Right atrium auricular region (tissue), 2 donors: ENCODE measurements at regions not wholly inside any gene's neighbourhood (a gene's known extent, or its start where the extent isn't known, plus 50 kb on each side); places are given as distances from the start of the nearest gene placed in this dataset.

ENCODE experiments used
- DNase-seq: peaks from one replicate; pipeline ENCODE4 v3.0.0-alpha.2; 2019; ENCODE audit warnings: low spot score
- H3K27ac ChIP-seq, 2 donors: fragments of 200-600 bp; sonication (generic); 1 replicate in 1 of 2; 2 replicates in 1 of 2; pipeline ENCODE4 v1.5.1; 2016 to 2019
- H3K27me3 ChIP-seq, 2 donors: fragments of 200-600 bp; sonication (generic); one replicate each; pipeline versions ENCODE4 v1.5.1 to v1.6.0; 2017 to 2019
- H3K36me3 ChIP-seq: fragments of 200-600 bp; sonication (generic); one replicate; pipeline ENCODE4 v1.5.1; 2016
- H3K4me1 ChIP-seq, 2 donors: fragments of 200-600 bp; sonication (generic); one replicate each; pipeline versions ENCODE4 v1.5.1 to v1.6.0; 2017 to 2019
- H3K4me3 ChIP-seq, 2 donors: fragments of 200-600 bp; sonication (generic); 1 replicate in 1 of 2; 2 replicates in 1 of 2; pipeline ENCODE4 v1.5.1; 2017 to 2019; ENCODE audit warnings: mild to moderate bottlenecking in 1 of 2, moderate library complexity in 1 of 2
- H3K9me3 ChIP-seq, 2 donors: fragments of 200-600 bp; sonication (generic); one replicate each; pipeline ENCODE4 v1.5.1; 2019
- CTCF ChIP-seq, 2 donors: fragments of 200-600 bp; sonication (generic); IDR thresholded peaks; one replicate each; pipeline ENCODE4 v1.5.1; 2019; ENCODE audit warnings: antibody characterized with exemption in 2 of 2

GRCh38 chr4:126012691-126013290 is 698.0 kb downstream of the FAT4 start:
- TF ChIP-seq CTCF (IDR thresholded peaks at IDR 0.05), result no peak
- no peak overlapping the region for H3K4me3 ChIP-seq
- no peak for DNase-seq
- no peaks in the 10 kb centered on the region for H3K4me1 ChIP-seq
- peaks cover 0 to 22% of the 10 kb centered on the region in 2 donors for H3K9me3 ChIP-seq
- H3K36me3 ChIP-seq, result no peaks in the 10 kb centered on the region
- H3K27me3 ChIP-seq, result no peaks in the 10 kb centered on the region
- no peak overlapping the region for H3K27ac ChIP-seq

- TF ChIP-seq CTCF (IDR thresholded peaks at IDR 0.05), result no peak
- no peak overlapping the region for H3K4me3 ChIP-seq
Measured at GRCh38 chr4:126018274-126018673, 703.5 kb downstream of the FAT4 start.

GRCh38 chr4:126023896-126024295 is 709.1 kb downstream of the FAT4 start:
- H3K9me3 ChIP-seq, result no peaks in the 10 kb centered on the region
- DNase-seq, result no peak
- no peaks in the 10 kb centered on the region for H3K27me3 ChIP-seq
- no peaks in the 10 kb centered on the region for H3K36me3 ChIP-seq
- H3K27ac ChIP-seq, result no peak overlapping the region
- H3K4me1 ChIP-seq, result no peaks in the 10 kb centered on the region
- no peak overlapping the region for H3K4me3 ChIP-seq
- TF ChIP-seq CTCF (IDR thresholded peaks at IDR 0.05), result no peak

More at GRCh38 chr4:126018274-126018673, 703.5 kb downstream of the FAT4 start:
- Histone ChIP-seq H3K27me3 (no peaks in the 10 kb centered on the region), H3K9me3 (no peaks in the 10 kb centered on the region), H3K4me1 (no peaks in the 10 kb centered on the region), H3K27ac (no peak overlapping the region), H3K36me3 (no peaks in the 10 kb centered on the region)
- DNase-seq, result no peak

GRCh38 chr4:126027601-126028000 is 712.8 kb downstream of the FAT4 start:
- DNase-seq, result no peak
- no peak for TF ChIP-seq CTCF (IDR thresholded peaks at IDR 0.05)

GRCh38 chr4:126028876-126029275 is 714.1 kb downstream of the FAT4 start:
- Histone ChIP-seq H3K4me3 (no peak overlapping the region), H3K27ac (no peak overlapping the region), H3K9me3 (peaks cover 0 to 13% of the 10 kb centered on the region in 2 donors), H3K4me1 (no peaks in the 10 kb centered on the region), H3K36me3 (no peaks in the 10 kb centered on the region), H3K27me3 (no peaks in the 10 kb centered on the region)
- TF ChIP-seq CTCF (IDR thresholded peaks at IDR 0.05), result no peak
- DNase-seq, result no peak

More at GRCh38 chr4:126027601-126028000, 712.8 kb downstream of the FAT4 start:
- no peaks in the 10 kb centered on the region for H3K27me3 ChIP-seq
- no peaks in the 10 kb centered on the region for H3K36me3 ChIP-seq
- no peak overlapping the region for H3K27ac ChIP-seq
- no peak overlapping the region for H3K4me3 ChIP-seq
- peaks cover 0 to 13% of the 10 kb centered on the region in 2 donors for H3K9me3 ChIP-seq
- H3K4me1 ChIP-seq, result no peaks in the 10 kb centered on the region

GRCh38 chr4:126037231-126037630 is 722.5 kb downstream of the FAT4 start:
- Histone ChIP-seq H3K4me3 (no peak overlapping the region), H3K36me3 (no peaks in the 10 kb centered on the region), H3K9me3 (no peaks in the 10 kb centered on the region), H3K4me1 (no peaks in the 10 kb centered on the region), H3K27me3 (no peaks in the 10 kb centered on the region), H3K27ac (no peak overlapping the region)
- no peak for DNase-seq
- no peak for TF ChIP-seq CTCF (IDR thresholded peaks at IDR 0.05)
